Muscle of back (tissue), 3 donors: ENCODE measurements at regions not wholly inside any gene's neighbourhood (a gene's known extent, or its start where the extent isn't known, plus 50 kb on each side); places are given as distances from the start of the nearest gene placed in this dataset.
A peak's percentile ranks its signal among the peaks of the same experiment; 100 is the strongest.
"Not testable (repeated sequence)": the region's sequence is repeated elsewhere in the genome, so short reads cannot be mapped to it uniquely, and the experiment has no call there.

ENCODE experiments used
- DNase-seq, 3 donors: peaks; one replicate each; pipeline versions ENCODE4 v3.0.0 to v3.0.0-alpha.2; 2013

DNA sequence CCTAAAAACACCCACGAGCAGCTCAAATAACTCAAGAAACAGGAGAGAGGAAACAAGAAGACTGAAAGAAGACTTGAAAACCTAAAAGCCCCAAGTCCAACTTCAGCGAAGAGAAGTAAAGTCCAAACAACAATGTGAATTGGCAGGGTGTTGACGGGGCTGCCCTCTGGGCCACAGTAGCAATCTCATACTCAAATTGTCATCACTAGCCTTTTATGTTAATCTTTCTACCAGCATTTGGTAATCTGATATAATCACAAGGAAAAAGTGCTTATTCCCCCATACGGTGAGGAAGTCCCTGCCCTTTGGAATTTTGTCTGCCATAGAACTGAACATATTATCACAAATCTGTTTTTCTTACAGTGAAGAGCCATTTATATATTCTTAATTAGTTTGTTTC lies 51.5 kb upstream of the IFNE start:
- DNase-seq, result no peak

DNA sequence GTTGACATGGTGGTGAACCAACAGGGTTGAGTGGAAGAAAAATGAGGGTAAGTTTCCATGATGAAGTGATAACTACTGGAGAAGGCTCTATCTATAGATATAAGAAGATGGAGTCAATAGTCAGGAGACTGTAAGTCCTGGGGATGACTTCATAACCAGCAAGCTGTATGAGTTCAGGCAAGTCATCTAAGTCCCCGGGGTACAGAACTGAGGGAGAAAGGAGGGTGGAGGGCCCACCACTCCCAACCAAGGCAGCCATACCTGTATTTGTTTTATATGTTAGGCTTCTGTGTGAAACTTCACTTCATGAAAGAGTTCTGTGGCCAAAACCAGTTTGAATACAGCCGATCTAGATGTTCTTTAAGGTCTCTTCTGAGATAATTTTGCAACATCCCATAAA lies 53.3 kb upstream of the IFNE start:
- DNase-seq, result no peak

DNA sequence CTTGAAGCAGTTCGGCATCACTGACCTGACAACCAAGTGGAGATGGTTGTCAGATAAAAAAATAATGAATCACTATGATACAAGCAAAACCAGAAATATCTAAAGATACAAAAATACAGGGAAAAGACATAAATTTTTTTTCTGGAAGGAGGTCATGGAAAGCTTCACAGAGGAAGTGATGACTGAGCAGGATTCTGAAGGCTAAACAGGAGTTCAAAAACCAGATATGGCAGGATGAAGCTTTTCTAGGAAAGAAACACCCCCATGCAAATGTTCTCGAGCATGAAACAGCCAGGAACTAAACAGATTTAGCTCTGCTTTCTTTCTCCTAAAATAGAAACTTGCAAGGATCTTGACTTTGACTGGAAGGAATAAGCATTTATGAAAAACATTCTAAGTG lies 60.7 kb upstream of the IFNE start:
- no peak for DNase-seq

DNA sequence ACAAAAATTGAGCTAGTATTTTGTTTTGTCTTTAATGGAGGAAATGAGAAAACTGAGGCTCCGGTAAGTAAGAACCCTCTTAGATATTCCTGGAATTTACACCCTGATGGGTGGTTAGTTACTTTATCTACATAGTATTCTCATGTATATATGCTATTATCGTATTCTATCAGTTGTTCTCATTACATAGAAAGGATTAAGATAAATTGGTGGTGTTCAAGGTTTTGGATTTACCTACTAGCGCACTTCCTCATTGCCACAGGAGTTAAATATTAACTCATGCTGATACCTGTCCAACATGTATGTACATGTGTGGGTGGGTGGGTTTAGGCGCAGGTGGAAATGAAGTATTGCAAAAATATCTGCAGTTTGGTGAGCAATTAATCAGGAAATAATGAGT lies 61.1 kb upstream of the IFNE start:
- DNase-seq, result no peak

DNA sequence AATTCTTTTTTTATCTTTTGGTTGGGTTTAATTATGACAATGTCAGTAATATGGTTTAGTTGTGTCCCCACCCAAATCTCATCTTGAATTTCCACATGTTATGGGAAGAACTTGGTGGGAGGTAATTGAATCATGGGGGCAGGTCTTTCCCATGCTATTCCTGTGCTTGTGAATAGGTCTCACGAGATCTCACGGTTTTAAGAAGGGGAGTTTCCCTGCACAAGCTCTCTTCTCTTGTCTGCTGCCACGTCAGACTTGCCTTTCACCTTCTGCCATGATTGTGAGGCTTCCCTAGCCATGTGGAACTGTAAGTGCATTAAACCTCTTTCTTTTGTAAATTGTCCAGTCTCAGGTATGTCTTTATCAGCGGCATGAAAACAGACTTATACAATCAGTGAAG lies 61.7 kb upstream of the IFNE start:
- not testable (repeated sequence) for DNase-seq

DNA sequence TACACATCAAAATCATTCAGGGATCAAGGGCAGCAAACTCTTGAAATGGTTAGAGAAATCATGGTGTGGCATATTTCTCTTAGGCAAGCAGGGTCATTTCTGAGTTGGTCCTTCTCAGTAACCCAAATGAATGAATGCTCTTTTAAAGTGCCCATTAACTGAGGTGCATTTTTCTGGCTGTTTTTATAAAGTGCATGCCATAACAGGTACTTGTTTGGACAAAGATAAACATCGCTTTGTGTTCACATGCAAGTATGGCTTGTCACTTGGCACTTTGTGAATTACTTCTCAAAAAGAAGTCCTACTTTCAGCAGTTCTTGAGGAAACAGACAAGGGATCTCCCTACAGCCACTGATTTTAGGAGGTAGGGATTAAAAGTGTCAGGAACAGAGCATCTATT lies 64.8 kb upstream of the IFNE start:
- DNase-seq, result no peak

DNA sequence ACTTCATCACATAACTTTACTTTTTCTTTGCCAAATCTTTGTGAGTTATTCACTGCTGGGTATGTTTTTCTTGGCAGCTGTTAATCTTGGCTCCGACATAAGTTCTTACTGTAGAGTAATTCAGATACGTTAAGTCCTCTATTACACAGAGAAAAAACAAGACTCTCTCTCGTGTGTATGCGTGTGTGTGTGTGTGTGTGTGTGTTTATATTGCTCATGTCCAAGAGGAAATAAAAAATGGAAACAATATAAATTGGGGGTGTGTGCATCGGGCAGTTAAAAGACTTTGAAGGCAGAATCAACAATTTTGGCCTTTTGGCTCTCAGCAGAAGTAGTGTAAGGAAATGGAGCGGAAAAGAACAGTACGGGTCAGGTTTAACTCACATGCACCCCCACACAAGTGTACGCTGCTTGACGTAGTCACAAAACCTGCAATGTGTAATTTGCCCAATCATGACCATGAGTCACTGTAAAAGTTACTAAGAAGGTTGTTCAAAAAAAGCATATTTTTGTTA lies 67.2 kb upstream of the IFNE start:
- peak; percentile 27 to 89 (median 55) for DNase-seq

DNA sequence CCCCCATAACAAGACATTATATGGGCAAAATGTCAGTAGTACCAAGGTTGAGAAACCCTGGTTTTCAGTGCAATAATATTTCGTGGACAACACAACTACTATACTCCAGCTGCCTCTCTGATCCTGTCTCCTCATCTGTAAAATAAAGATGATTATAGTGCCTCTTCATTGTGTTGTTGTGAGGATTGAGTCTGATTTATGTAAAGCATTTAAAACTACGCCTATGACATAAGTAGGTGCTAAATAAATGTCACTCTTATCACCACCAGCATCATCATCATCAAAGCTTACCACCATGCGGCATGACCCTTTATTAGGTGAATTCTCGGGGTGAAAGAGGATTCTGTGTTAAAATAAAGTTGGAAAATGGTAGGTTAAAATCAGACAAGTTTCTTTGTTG lies 67.8 kb upstream of the IFNE start:
- DNase-seq, result no peak

DNA sequence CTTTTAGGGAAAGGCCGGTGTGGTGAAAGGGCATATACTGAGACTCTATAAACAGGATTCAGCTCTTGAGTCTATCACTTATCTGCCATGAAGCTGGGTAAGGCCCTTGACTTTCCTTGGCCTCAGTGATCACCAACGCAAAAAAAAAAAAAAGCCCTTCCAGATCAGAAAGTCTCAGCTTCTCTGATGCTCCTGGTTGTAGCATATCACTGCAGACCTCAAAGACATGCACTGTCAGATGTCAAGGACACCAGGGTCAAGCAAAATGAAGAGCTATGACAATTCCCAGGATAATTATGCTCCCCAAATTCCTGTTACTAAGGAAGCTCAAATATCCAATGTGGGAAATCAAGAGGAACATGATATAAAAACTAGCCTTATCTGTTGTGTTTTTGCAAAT lies 68.3 kb upstream of the IFNE start:
- DNase-seq, result no peak

DNA sequence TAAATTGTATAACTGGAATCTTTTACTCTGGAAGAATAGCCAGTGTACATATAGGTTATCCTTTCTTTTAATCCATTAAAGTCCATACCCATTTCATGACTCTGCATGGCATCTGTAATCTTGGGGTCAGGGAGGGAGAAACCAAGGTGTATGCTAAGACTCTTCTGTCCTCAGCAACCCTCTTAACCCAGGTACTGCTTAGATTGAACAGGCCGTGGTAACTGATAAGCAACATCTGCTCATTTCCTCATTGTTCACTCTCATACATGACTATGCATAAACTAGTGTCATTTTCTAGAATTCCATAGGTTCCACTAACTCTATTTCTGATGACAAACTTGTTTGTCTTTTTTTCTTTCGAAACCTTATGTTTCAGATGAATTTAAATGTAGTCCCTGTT lies 69.3 kb upstream of the IFNE start:
- DNase-seq, result no peak

DNA sequence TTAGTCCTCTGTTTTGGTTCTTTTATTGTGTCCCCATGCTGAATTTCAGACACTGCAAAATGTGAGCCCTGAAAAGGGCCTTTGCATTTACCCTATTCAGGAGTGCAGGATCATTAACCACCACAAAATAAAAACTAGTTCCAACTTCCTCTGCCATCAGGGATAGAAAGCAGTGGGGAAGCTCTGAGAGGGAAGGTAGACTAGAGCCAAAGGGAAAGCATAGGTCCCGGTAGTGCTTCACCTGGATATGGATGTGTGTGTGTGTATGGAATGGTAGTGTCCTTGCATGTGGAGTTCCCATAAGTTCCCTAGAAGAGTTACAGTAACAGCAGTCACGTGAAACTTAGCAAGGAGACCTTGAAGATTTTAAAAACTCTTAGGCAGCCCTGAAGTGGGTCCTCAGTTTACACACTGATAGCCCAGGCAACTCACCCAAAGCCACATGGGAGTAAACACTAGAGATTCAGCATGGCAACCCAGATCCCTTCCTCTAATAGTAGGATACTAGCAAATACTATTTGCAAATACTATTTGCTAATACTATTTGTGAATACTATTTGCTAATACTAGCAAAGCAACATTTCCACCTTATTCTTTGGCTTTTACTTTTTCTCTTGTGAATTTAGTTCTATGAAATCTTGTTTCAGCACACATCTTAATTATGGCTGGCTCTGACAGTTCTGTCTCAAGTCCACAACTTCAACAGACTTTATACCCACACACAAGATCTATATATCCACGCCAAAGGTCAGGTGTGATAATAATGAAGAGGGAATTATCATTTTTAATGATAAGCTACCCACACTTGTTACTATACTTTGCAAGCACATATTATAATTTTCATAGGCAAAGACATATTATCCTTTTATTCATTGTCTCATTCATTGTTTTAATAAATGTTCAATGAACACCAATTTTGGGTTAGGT lies 70.4 kb upstream of the IFNE start:
- no peak for DNase-seq

DNA sequence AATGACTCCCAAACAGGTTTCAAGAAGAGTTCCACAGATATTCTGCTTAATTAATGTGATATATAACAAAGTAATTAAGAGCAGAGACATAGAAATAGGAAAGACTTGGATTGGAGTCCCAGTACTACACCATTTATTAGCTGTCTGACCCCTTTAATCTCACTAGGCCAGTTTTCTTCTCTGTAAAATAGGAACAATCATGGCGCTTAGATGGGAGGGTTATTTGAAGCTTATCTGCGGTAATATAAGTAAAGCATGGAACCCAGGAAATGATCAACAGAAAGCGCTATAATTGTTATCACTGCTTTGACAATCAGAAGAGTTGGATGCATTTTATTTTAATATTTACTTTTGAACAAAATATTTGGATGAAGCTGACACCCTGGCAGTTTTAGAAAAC lies 71.3 kb upstream of the IFNE start:
- no peak for DNase-seq

DNA sequence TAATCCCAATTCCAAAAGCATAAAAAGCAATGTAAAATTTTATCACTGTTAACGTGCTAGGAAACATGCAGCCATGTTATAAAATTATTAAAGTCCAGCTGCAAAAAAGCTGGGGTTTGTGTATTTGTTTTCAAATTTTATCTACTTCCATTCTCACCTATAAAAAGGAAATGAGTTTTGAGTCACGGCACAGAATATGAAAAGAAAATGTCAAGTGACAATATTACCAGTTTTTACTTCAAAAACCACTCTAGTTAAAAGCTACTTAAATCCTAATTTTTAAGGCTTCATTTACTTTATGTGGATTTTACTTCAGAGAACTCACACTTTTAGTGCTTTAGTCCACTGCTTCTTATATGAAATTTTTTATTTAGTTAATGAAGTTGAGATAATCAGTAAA lies 72.7 kb upstream of the IFNE start:
- no peak for DNase-seq

DNA sequence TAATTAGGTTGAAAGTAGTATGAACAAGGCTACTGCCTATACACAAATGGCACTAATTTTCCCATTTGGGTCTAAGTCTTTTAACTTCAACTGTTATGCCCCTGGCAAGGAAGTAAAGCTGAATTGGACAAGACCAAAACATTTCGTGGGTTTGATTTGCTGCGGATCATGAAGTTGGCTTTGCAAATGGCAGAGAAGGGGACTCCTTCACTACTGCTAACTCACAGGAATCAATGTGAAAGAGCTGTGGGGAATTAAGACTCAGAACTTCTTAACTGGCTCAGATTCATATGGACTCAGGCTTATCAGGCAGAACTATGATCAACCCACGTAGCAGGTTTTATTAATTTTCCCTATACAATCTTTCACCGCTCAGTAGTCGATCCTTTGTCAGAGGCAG lies 73.8 kb upstream of the IFNE start:
- no peak for DNase-seq

DNA sequence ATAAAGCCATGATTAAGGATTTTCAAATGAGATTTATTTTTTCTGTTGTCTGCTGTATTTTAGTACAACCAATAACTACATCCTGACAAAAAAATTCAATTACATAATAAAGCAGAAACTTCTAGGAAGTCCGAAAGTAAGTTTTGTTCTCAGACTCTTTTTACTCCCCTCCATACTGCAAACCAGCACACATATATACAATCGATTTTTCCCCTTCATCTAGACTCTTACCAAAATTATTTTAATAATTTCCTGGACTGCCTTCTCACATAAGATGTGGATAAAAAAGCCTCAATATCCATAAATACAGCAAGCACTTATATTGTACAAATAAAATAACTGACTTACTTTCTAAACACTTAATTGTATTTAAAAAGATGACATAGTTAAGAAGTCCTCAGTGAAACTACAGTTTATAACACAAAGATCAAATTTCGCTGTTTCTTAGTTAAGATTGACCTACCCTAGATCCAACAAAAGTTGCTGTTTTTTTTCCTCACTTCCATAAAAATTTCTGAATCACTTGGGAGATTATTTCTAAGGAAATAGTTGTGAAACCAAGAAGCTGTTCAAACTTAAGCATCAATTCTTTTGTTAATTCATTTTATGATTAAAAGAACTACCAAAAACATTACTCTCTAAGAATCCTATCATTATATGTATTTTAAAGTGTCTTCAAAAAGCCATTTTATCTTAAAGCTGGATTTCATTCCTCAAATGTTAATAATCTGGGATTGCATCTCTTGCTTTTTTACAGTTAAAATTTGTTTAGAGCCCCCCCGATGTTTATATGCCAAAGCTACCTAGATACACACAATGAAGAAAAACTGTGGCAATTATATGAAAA lies 74.7 kb upstream of the IFNE start:
- DNase-seq, result no peak

DNA sequence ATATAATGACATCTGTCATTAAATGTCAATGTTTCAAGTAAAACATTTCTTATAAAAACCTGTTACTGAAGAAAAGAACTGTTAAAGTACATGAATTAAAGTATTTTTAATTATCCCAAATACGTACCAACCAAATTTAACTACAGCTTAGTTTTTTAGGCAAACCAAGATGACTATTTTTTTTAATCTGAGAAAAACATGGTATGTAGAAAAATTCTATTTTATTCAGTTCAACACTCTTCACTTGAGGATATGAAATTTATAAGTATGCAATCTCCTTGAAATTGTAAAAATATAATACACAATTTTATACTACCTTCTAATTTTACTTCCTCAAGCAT lies 75.3 kb upstream of the IFNE start:
- peak in 1 of 3 donors; percentile 4 for DNase-seq

DNA sequence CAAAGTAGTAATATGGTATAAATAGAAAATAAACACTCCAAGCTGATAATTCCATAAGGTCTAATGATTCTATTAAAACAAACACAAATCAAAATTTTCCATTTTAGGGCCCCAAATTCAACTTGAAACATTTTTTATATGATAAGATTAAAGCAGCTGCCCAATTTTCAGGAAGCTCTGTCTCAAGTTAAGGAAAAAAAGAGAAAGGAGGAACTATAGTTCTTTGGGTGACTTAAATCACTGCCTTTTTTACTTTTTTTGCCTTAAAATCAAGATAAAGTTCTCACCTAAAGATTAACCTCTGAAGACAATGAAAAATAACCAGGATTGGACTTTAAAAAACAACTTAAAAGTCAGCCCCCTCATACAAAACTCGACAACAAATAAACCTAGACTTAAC lies 76.0 kb upstream of the IFNE start:
- peak in 1 of 3 donors; percentile 8 for DNase-seq

DNA sequence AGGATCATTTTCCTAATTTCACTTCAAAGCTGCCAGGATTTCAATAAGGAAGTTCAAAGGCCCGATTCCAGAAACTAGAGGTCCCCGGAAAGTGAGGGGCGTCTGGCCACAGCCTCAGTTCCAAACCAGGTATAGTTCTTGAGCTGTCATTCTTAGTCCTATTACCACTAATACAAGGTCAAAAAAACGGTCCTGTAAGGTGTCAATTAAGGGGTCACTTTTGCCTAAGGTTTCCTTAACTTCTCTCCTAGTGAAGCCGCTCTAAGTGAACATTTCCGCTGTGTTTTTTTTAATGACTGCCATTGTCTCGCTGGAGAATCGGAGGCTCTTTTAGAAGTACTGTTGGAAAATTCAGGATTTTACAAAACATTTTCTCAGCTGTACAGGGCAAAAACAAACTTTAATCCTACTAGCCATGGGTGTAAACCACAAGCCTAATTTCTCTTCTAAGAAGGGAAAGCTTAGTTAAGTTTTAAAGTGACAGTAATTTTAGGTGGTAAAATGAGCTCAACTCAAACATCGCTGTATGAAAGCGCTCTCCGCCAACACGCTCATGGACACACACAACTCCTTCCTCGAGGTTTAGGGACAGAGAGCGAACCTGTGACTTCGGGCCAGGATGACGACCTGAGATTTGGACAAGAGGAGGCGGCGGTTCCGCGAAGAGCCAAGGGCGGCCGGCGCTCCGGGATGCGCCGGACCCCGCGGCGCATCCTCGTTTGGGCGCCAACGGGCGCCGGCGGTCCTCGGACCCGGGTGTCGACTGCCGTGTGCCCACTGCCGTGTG lies 76.7 kb upstream of the IFNE start:
- peak in 1 of 3 donors; percentile 34 for DNase-seq

DNA sequence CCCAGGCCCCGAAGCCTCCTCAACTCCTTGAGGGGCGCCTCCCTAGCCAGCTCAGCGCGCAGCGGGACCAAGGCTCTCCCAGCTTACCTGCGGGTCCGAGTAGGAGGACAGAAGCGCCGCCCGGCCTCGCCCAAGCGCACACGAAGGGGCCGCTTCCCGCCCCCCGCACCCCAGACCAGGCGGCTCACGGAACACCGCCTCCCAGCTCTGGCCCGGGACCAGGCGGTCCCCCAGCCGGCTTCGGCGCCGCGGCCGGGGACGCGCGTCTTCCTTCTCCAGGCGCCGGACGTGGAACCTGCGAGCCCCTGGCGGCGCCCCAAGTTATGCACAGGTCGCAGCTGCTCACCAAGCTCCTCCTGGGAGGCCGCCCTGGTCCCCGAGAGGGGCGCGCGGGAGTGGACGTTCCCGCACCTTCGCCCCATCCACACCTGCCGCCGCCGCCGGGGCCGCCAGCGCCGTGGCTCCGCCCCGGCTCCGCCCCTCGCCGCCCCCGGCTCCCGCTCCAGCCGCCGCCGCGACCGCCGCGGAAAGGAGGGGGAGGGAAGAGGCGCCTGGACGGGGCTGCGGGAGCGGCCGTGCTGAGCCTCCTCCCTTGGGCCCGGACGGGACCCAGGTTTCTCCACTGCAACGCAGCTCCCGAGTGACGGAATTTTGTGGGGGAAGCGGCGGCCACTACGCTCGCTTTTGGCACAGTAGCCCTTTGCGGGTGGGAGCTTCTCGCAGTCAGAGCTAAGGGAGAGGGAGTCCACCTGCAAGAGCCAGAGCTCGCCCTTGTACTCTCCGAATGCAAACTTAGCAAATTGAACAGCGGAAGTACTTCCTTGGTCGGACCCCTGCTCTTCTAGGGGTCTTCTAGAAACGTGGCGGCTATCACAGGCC lies 77.5 kb upstream of the IFNE start:
- peak in 2 of 3 donors; percentile 15 to 36 for DNase-seq

DNA sequence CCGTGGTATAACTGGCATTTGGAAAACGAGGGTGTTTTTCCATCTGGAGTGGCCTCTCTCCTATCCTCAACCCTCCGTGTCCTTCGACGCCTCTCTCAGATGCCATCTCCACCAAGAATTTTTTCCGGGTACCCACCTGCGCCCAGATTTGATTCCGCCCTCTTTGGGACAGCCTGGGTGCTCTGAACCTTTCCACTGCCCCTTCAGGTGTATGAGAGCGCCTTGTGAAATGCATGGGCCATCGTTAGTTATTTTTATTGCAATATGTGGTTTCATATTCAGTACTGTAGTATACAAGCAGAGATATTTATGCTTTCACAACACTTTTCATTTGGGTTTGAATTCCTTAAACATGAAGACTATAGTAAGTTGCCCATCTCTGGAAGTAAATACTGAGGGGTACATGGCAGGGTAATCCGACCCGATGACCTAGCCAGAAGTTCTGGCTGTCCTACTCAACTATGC lies 78.2 kb upstream of the IFNE start:
- no peak for DNase-seq

DNA sequence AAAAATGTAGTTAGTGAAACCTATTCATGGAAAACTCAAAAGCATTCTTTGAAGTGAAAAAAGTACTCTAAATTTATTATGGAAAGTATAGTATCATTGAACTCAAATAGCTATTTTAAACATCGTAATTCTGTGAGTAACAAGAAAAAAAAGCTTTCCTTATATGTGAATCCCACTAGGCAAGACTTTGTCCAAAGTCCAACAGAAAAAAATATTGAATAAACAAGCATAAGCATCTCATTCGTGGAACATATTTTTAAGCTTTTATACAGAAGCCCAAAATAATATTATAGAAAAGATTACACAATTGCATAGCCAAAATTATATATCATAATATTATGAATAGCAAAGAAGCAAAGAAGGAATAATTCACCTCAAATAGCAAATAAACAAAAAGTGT lies 79.4 kb upstream of the IFNE start:
- DNase-seq, result no peak
